GM23338 (cell line): ENCODE measurements at regions not wholly inside any gene's neighbourhood (a gene's known extent, or its start where the extent isn't known, plus 50 kb on each side); places are given as distances from the start of the nearest gene placed in this dataset.

Experiments
- ATAC-seq: fragments of 200-7000 bp; cut with Tn5 transposase; 3 replicates; pipeline ENCODE4 v1.9.1; 2020
- DNase-seq: peaks from one replicate; pipeline ENCODE4 v3.0.0-alpha.2; 2015; ENCODE audit warnings: low spot score
- H2AFZ ChIP-seq: fragments of 200-600 bp; sonication (generic); 2 replicates; pipeline ENCODE4 v1.8.0; 2016; ENCODE audit warnings: antibody characterized with exemption, mild to moderate bottlenecking, moderate library complexity
- H3F3A ChIP-seq: fragments of 200-600 bp; sonication (generic); replicated peaks from 2 replicates; pipeline ENCODE4 v1.8.0; 2017; ENCODE audit warnings: antibody characterized with exemption, mixed run types, low read depth
- H3K27ac ChIP-seq: fragments of 200-600 bp; sonication (generic); 2 replicates; pipeline ENCODE4 v1.6.1; 2016; ENCODE audit warnings: low read depth
- H3K27me3 ChIP-seq: fragments of 200-600 bp; sonication (generic); 2 replicates; pipeline ENCODE4 v1.8.0; 2016; ENCODE audit warnings: mild to moderate bottlenecking, mixed run types, moderate library complexity; ENCODE audit not compliant: insufficient read depth
- H3K36me3 ChIP-seq: fragments of 200-600 bp; sonication (generic); 2 replicates; pipeline ENCODE4 v1.8.0; 2016; ENCODE audit warnings: mild to moderate bottlenecking; ENCODE audit not compliant: insufficient read depth
- H3K4me1 ChIP-seq: fragments of 200-600 bp; sonication (generic); 2 replicates; pipeline ENCODE4 v1.8.0; 2016; ENCODE audit warnings: mild to moderate bottlenecking, moderate library complexity; ENCODE audit not compliant: insufficient read depth
- H3K4me2 ChIP-seq: fragments of 200-600 bp; sonication (generic); 2 replicates; pipeline ENCODE4 v1.7.1; 2017; ENCODE audit warnings: mixed run types
- H3K4me3 ChIP-seq: fragments of 200-600 bp; sonication (generic); 2 replicates; pipeline ENCODE4 v1.6.1; 2016; ENCODE audit warnings: mixed run types
- H3K79me2 ChIP-seq: fragments of 200-600 bp; sonication (generic); replicated peaks from 2 replicates; pipeline ENCODE4 v1.8.0; 2017; ENCODE audit warnings: mild to moderate bottlenecking; ENCODE audit not compliant: insufficient read depth
- H3K9me2 ChIP-seq: fragments of 200-600 bp; sonication (generic); 2 replicates; pipeline ENCODE4 v1.8.0; 2017; ENCODE audit not compliant: insufficient read depth
- H4K20me1 ChIP-seq: fragments of 200-600 bp; sonication (generic); replicated peaks from 2 replicates; pipeline ENCODE4 v1.8.0; 2017; ENCODE audit warnings: mild to moderate bottlenecking; ENCODE audit not compliant: insufficient read depth
- H3K27ac Mint-ChIP-seq: 2 replicates; pipeline ENCODE4 v1.8.0; 2020; ENCODE audit warnings: inconsistent platforms, mild to moderate bottlenecking, moderate library complexity, mixed read lengths
- H3K27me3 Mint-ChIP-seq: 3 replicates; pipeline ENCODE4 v1.8.0; 2022; ENCODE audit warnings: low read depth, mild to moderate bottlenecking, moderate library complexity, mixed read lengths, inconsistent platforms; ENCODE audit not compliant: insufficient read depth, poor library complexity
- H3K36me3 Mint-ChIP-seq: 3 replicates; pipeline ENCODE4 v1.8.0; 2021; ENCODE audit warnings: low read depth, mild to moderate bottlenecking, inconsistent platforms, moderate library complexity, mixed read lengths
- H3K4me1 Mint-ChIP-seq: 3 replicates; pipeline ENCODE4 v1.8.0; 2020; ENCODE audit warnings: mild to moderate bottlenecking, inconsistent platforms, mixed read lengths
- H3K4me3 Mint-ChIP-seq: 3 replicates; pipeline ENCODE4 v1.8.0; 2021; ENCODE audit warnings: moderate library complexity, mild to moderate bottlenecking, inconsistent platforms, mixed read lengths
- H3K9me3 Mint-ChIP-seq: 3 replicates; pipeline ENCODE4 v1.8.0; 2020; ENCODE audit warnings: moderate library complexity, mild to moderate bottlenecking, inconsistent platforms, mixed read lengths
- CREB1 ChIP-seq: fragments of 250-450 bp; sonication (Bioruptor Pico); IDR thresholded peaks from 2 replicates; pipeline ENCODE4 v1.5.0; 2020; ENCODE audit warnings: low read depth, mild to moderate bottlenecking, moderate library complexity
- CTCF ChIP-seq, 2 experiments: fragments of 200-600 bp in 1 of 2; sonication (generic) in 1 of 2; conservative IDR thresholded peaks; 2 replicates each; pipeline versions ENCODE4 v1.5.1 to v1.6.1; 2016 to 2017; ENCODE audit warnings: antibody characterized with exemption in 2 of 2, low read depth in 2 of 2, mild to moderate bottlenecking in 2 of 2, moderate library complexity in 1 of 2
- ETS1 ChIP-seq: IDR thresholded peaks from 2 replicates; pipeline ENCODE4 v1.6.1; 2016; ENCODE audit warnings: antibody characterized with exemption
- EZH2 ChIP-seq: fragments of 200-600 bp; sonication (generic); IDR thresholded peaks from one replicate; pipeline ENCODE4 v1.8.0; 2017; ENCODE audit warnings: antibody characterized with exemption, mild to moderate bottlenecking, low read depth; ENCODE audit not compliant: unreplicated experiment
- EZH2phosphoT487 ChIP-seq: fragments of 200-600 bp; sonication (generic); IDR thresholded peaks from one replicate; pipeline ENCODE4 v1.8.1; 2018; ENCODE audit warnings: antibody characterized with exemption; ENCODE audit not compliant: unreplicated experiment
- NANOG ChIP-seq: IDR thresholded peaks from 2 replicates; pipeline ENCODE4 v1.6.1; 2016; ENCODE audit warnings: antibody characterized with exemption, borderline replicate concordance
- REST ChIP-seq: IDR thresholded peaks from one replicate; pipeline ENCODE4 v1.6.1; 2018; ENCODE audit warnings: antibody characterized with exemption; ENCODE audit not compliant: unreplicated experiment
- STAT1 ChIP-seq: IDR thresholded peaks from one replicate; pipeline ENCODE4 v1.6.1; 2016; ENCODE audit warnings: antibody characterized with exemption; ENCODE audit not compliant: unreplicated experiment
- ZNF331 ChIP-seq: fragments of 250-450 bp; sonication (Bioruptor Pico); IDR thresholded peaks from 2 replicates; pipeline ENCODE4 v1.5.0; 2020; ENCODE audit warnings: low read depth, mild to moderate bottlenecking, moderate library complexity
- TF ChIP-seq, protein P1 (sequence below): fragments of 250-450 bp; sonication (Bioruptor Pico); IDR thresholded peaks from 2 replicates; pipeline ENCODE4 v1.5.0; 2020; ENCODE audit warnings: mild to moderate bottlenecking, moderate library complexity

GRCh38 chr5:125703616-125704015 lies 719.6 kb upstream of the GRAMD2B start:
- H3F3A ChIP-seq = no peaks in the 10 kb centered on the region
- H3K9me2 ChIP-seq = no peaks in the 10 kb centered on the region
- H3K79me2 ChIP-seq = no peaks in the 10 kb centered on the region
- Mint-ChIP-seq H3K27me3 (no peaks in the 10 kb centered on the region), H3K9me3 (peaks cover 25% of the 10 kb centered on the region), H3K27ac (no peak overlapping the region), H3K36me3 (peaks cover 23% of the 10 kb centered on the region), H3K4me3 (no peak overlapping the region), H3K4me1 (peaks cover 17% of the 10 kb centered on the region; the same call in 2 of the 3 replicates)
- no peak overlapping the region for H2AFZ ChIP-seq
- H3K36me3 ChIP-seq = no peaks in the 10 kb centered on the region
- no peak overlapping the region for H3K4me2 ChIP-seq
- H3K4me3 ChIP-seq = no peak overlapping the region
- H3K4me1 ChIP-seq = peaks cover 12% of the 10 kb centered on the region; the same call in 1 of the 2 replicates
- ATAC-seq (no peak), DNase-seq (no peak)
- no peaks in the 10 kb centered on the region for H3K27me3 ChIP-seq
- no peak overlapping the region for H3K27ac ChIP-seq
- H4K20me1 ChIP-seq = no peaks in the 10 kb centered on the region
- TF ChIP-seq CTCF (conservative IDR thresholded peaks at IDR 0.05; ENCODE audit: low read depth in 2 of 2) (no peak), REST (no peak), CREB1 (no peak), EZH2phosphoT487 (no peak), EZH2 (no peak), NANOG (no peak), ETS1 (no peak), STAT1 (no peak), ZNF331 (CRISPR knock-in tag) (no peak)
- TF ChIP-seq, protein P1, sequence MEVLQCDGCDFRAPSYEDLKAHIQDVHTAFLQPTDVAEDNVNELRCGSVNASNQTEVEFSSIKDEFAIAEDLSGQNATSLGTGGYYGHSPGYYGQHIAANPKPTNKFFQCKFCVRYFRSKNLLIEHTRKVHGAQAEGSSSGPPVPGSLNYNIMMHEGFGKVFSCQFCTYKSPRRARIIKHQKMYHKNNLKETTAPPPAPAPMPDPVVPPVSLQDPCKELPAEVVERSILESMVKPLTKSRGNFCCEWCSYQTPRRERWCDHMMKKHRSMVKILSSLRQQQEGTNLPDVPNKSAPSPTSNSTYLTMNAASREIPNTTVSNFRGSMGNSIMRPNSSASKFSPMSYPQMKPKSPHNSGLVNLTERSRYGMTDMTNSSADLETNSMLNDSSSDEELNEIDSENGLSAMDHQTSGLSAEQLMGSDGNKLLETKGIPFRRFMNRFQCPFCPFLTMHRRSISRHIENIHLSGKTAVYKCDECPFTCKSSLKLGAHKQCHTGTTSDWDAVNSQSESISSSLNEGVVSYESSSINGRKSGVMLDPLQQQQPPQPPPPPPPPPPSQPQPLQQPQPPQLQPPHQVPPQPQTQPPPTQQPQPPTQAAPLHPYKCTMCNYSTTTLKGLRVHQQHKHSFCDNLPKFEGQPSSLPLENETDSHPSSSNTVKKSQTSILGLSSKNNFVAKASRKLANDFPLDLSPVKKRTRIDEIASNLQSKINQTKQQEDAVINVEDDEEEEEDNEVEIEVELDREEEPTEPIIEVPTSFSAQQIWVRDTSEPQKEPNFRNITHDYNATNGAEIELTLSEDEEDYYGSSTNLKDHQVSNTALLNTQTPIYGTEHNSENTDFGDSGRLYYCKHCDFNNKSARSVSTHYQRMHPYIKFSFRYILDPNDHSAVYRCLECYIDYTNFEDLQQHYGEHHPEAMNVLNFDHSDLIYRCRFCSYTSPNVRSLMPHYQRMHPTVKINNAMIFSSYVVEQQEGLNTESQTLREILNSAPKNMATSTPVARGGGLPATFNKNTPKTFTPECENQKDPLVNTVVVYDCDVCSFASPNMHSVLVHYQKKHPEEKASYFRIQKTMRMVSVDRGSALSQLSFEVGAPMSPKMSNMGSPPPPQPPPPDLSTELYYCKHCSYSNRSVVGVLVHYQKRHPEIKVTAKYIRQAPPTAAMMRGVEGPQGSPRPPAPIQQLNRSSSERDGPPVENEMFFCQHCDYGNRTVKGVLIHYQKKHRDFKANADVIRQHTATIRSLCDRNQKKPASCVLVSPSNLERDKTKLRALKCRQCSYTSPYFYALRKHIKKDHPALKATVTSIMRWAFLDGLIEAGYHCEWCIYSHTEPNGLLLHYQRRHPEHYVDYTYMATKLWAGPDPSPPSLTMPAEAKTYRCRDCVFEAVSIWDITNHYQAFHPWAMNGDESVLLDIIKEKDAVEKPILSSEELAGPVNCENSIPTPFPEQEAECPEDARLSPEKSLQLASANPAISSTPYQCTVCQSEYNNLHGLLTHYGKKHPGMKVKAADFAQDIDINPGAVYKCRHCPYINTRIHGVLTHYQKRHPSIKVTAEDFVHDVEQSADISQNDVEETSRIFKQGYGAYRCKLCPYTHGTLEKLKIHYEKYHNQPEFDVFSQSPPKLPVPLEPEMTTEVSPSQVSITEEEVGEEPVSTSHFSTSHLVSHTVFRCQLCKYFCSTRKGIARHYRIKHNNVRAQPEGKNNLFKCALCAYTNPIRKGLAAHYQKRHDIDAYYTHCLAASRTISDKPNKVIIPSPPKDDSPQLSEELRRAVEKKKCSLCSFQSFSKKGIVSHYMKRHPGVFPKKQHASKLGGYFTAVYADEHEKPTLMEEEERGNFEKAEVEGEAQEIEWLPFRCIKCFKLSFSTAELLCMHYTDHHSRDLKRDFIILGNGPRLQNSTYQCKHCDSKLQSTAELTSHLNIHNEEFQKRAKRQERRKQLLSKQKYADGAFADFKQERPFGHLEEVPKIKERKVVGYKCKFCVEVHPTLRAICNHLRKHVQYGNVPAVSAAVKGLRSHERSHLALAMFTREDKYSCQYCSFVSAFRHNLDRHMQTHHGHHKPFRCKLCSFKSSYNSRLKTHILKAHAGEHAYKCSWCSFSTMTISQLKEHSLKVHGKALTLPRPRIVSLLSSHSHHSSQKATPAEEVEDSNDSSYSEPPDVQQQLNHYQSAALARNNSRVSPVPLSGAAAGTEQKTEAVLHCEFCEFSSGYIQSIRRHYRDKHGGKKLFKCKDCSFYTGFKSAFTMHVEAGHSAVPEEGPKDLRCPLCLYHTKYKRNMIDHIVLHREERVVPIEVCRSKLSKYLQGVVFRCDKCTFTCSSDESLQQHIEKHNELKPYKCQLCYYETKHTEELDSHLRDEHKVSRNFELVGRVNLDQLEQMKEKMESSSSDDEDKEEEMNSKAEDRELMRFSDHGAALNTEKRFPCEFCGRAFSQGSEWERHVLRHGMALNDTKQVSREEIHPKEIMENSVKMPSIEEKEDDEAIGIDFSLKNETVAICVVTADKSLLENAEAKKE (CRISPR knock-in tag) = no peak
